H1 (cell line): ENCODE measurements at regions not wholly inside any gene's neighbourhood (a gene's known extent, or its start where the extent isn't known, plus 50 kb on each side); places are given as distances from the start of the nearest gene placed in this dataset.

Source experiments
- CTCF ChIA-PET: fragments of 300-600 bp; sonication (Branson Sonifier 250); formaldehyde crosslinking; loops from one replicate; lab custom pipeline; 2021; ENCODE audit not compliant: partially characterized antibody; lab: Charles Lee
- POLR2A ChIA-PET: fragments of 300-600 bp; sonication (Branson Sonifier 250); formaldehyde crosslinking; loops from one replicate; lab custom pipeline; 2021; ENCODE audit warnings: inconsistent platforms; ENCODE audit not compliant: partially characterized antibody; lab: Charles Lee
- DNase-seq, 2 experiments: peaks; one replicate each; pipeline versions ENCODE4 v3.0.0 to v3.0.0-alpha.2; 2010 to 2022; ENCODE audit warnings: low spot score in 2 of 2, low read depth in 1 of 2, mixed read lengths in 1 of 2
- FAIRE-seq: peaks from 2 replicates; lab custom pipeline; 2011; peaks lifted over from hg19 to GRCh38; lab: Jason Lieb, UNC
- H2AFZ ChIP-seq: 2 replicates; pipeline ENCODE4 v1.8.1; 2012; ENCODE audit warnings: low read length, inconsistent platforms
- H2AK5ac ChIP-seq: 2 replicates; pipeline ENCODE4 v1.6.1; 2013; ENCODE audit warnings: low read depth, low read length
- H2BK120ac ChIP-seq: replicated peaks from 2 replicates; pipeline ENCODE3; 2013; ENCODE audit warnings: low read depth, low read length, inconsistent platforms
- H2BK12ac ChIP-seq: 2 replicates; pipeline ENCODE4 v1.6.1; 2013; ENCODE audit warnings: low read depth, low read length
- H2BK15ac ChIP-seq: 2 replicates; pipeline ENCODE4 v1.6.1; 2013; ENCODE audit warnings: low read length
- H2BK20ac ChIP-seq: 2 replicates; pipeline ENCODE4 v1.6.1; 2013; ENCODE audit warnings: low read length
- H2BK5ac ChIP-seq: 2 replicates; pipeline ENCODE4 v1.6.1; 2013; ENCODE audit warnings: low read depth, low read length
- H3K14ac ChIP-seq: 2 replicates; pipeline ENCODE4 v1.6.1; 2013; ENCODE audit warnings: inconsistent platforms; ENCODE audit not compliant: insufficient read length
- H3K18ac ChIP-seq: 2 replicates; pipeline ENCODE4 v1.6.1; 2013; ENCODE audit warnings: low read length; ENCODE audit errors: extremely low read depth
- H3K23ac ChIP-seq: 2 replicates; pipeline ENCODE4 v1.6.1; 2013; ENCODE audit warnings: inconsistent platforms; ENCODE audit not compliant: insufficient read length
- H3K23me2 ChIP-seq: 2 replicates; pipeline ENCODE4 v1.6.1; 2013; ENCODE audit warnings: low read depth, low read length
- H3K27ac ChIP-seq: 2 replicates; pipeline ENCODE4 v1.6.1; 2011; ENCODE audit warnings: low read depth, low read length, inconsistent platforms
- H3K27me3 ChIP-seq, 4 experiments: replicated peaks in 1 of 4; 1 replicate in 1 of 4; 2 replicates in 3 of 4; pipeline versions ENCODE4 v1.6.1 to v1.8.1; 2011 to 2013; ENCODE audit warnings: low read length in 3 of 4, mild to moderate bottlenecking in 3 of 4, inconsistent platforms in 2 of 4, mixed read lengths in 2 of 4, moderate library complexity in 1 of 4; ENCODE audit not compliant: control insufficient read depth in 3 of 4, insufficient read depth in 3 of 4; ENCODE audit errors: extremely low read depth in 1 of 4
- H3K36me3 ChIP-seq, 4 experiments: 2 replicates each; pipeline versions ENCODE4 v1.6.1 to v1.8.1; 2011 to 2013; ENCODE audit warnings: mild to moderate bottlenecking in 4 of 4, low read length in 3 of 4, moderate library complexity in 2 of 4, control low read depth in 1 of 4, inconsistent platforms in 1 of 4; ENCODE audit not compliant: insufficient read depth in 4 of 4, control insufficient read depth in 2 of 4
- H3K4ac ChIP-seq: replicated peaks from 2 replicates; pipeline ENCODE3; 2013; ENCODE audit warnings: low read length, low read depth, mixed read lengths, inconsistent platforms; ENCODE audit not compliant: insufficient read length
- H3K4me1 ChIP-seq, 4 experiments: replicated peaks in 1 of 4; 1 replicate in 1 of 4; 2 replicates in 3 of 4; pipeline versions ENCODE4 v1.6.1 to v1.8.1; 2011 to 2013; ENCODE audit warnings: low read length in 3 of 4, inconsistent platforms in 2 of 4, mixed read lengths in 1 of 4; ENCODE audit not compliant: insufficient read depth in 4 of 4, control insufficient read depth in 3 of 4
- H3K4me2 ChIP-seq, 2 experiments: 2 replicates each; pipeline versions ENCODE4 v1.6.1 to v1.8.1; 2011 to 2013; ENCODE audit warnings: low read depth in 2 of 2, low read length in 2 of 2, control low read depth in 1 of 2, inconsistent platforms in 1 of 2, mild to moderate bottlenecking in 1 of 2; ENCODE audit not compliant: insufficient read depth in 1 of 2
- H3K4me3 ChIP-seq, 4 experiments: fragments of 200-600, 300-600 bp in 1 of 4; sonication (generic), shearing (Covaris generic), sonication (Bioruptor Twin) in 1 of 4; 2 replicates each; pipeline versions ENCODE4 v1.5.1 to v1.8.1; 2011 to 2016; ENCODE audit warnings: low read length in 4 of 4, low read depth in 3 of 4, control low read depth in 2 of 4, inconsistent platforms in 2 of 4, mild to moderate bottlenecking in 2 of 4, mixed read lengths in 1 of 4, moderate library complexity in 1 of 4; ENCODE audit not compliant: insufficient read depth in 2 of 4; ENCODE audit errors: extremely low read depth in 1 of 4
- H3K56ac ChIP-seq: replicated peaks from 2 replicates; pipeline ENCODE3; 2013; ENCODE audit warnings: low read depth, mild to moderate bottlenecking, mixed read lengths, low read length, inconsistent platforms; ENCODE audit not compliant: insufficient read length
- H3K79me1 ChIP-seq: 2 replicates; pipeline ENCODE4 v1.6.1; 2013; ENCODE audit warnings: low read depth, low read length, control low read depth
- H3K79me2 ChIP-seq, 2 experiments: 2 replicates each; pipeline versions ENCODE4 v1.6.1 to v1.8.1; 2012 to 2013; ENCODE audit warnings: low read length in 2 of 2, mild to moderate bottlenecking in 2 of 2, inconsistent platforms in 1 of 2; ENCODE audit not compliant: insufficient read depth in 2 of 2, control insufficient read depth in 1 of 2
- H3K9ac ChIP-seq, 4 experiments: replicated peaks in 1 of 4; 1 replicate in 1 of 4; 2 replicates in 3 of 4; pipeline versions ENCODE4 v1.6.1 to v1.8.1; 2011 to 2013; ENCODE audit warnings: low read depth in 3 of 4, low read length in 3 of 4, control low read depth in 2 of 4, mild to moderate bottlenecking in 2 of 4, moderate library complexity in 2 of 4, inconsistent platforms in 1 of 4; ENCODE audit errors: extremely low read depth in 1 of 4
- H3K9me3 ChIP-seq, 2 experiments: 2 replicates each; pipeline versions ENCODE4 v1.6.1 to v1.8.1; 2012 to 2013; ENCODE audit warnings: mild to moderate bottlenecking in 2 of 2, moderate library complexity in 2 of 2, control low read depth in 1 of 2, inconsistent platforms in 1 of 2, low read depth in 1 of 2, low read length in 1 of 2, mixed read lengths in 1 of 2; ENCODE audit not compliant: insufficient read depth in 2 of 2
- H4K20me1 ChIP-seq, 2 experiments: replicated peaks in 1 of 2; 2 replicates each; pipeline versions ENCODE3 to v1.8.1; 2011 to 2013; ENCODE audit warnings: inconsistent platforms in 2 of 2, low read length in 2 of 2, mild to moderate bottlenecking in 1 of 2; ENCODE audit not compliant: insufficient read depth in 2 of 2, control insufficient read depth in 1 of 2
- H4K5ac ChIP-seq: 2 replicates; pipeline ENCODE4 v1.6.1; 2013; ENCODE audit warnings: low read length, low read depth, mixed read lengths, inconsistent platforms; ENCODE audit not compliant: insufficient read length
- H4K8ac ChIP-seq: 2 replicates; pipeline ENCODE4 v1.8.0; 2013; ENCODE audit warnings: mild to moderate bottlenecking, moderate library complexity, low read length, inconsistent platforms; ENCODE audit not compliant: insufficient read depth; ENCODE audit errors: extremely low read depth
- H4K91ac ChIP-seq: replicated peaks from 2 replicates; pipeline ENCODE3; 2013; ENCODE audit warnings: low read length, mixed read lengths, inconsistent platforms; ENCODE audit not compliant: insufficient read length
- ASH2L ChIP-seq: fragments of 200-600, 300-600 bp; sonication (generic); IDR thresholded peaks from one replicate; pipeline ENCODE4 v1.7.1; 2017; ENCODE audit warnings: low read length
- CBX5 ChIP-seq: fragments of 300-800, 300-1000 bp; sonication (generic); IDR thresholded peaks from 2 replicates; pipeline ENCODE4 v1.7.1; 2016; ENCODE audit warnings: antibody characterized with exemption, low read length, low read depth
- FOSL1 ChIP-seq: IDR thresholded peaks from 2 replicates; pipeline ENCODE4 v1.6.1; 2011; ENCODE audit warnings: mild to moderate bottlenecking, low read depth, low read length, moderate library complexity; ENCODE audit not compliant: insufficient read depth
- GABPA ChIP-seq: IDR thresholded peaks from 2 replicates; pipeline ENCODE4 v1.6.1; 2011; ENCODE audit warnings: mild to moderate bottlenecking, low read length, moderate library complexity, borderline replicate concordance; ENCODE audit not compliant: insufficient read depth
- KDM1A ChIP-seq: fragments of 200-600, 300-600 bp; sonication (generic); IDR thresholded peaks from 2 replicates; pipeline ENCODE4 v1.7.1; 2016; ENCODE audit warnings: mild to moderate bottlenecking, low read length, borderline replicate concordance
- PHF8 ChIP-seq: fragments of 200-600 bp; sonication (generic); conservative IDR thresholded peaks from 2 replicates; pipeline ENCODE4 v1.7.1; 2012; ENCODE audit warnings: low read depth, mild to moderate bottlenecking, inconsistent platforms, low read length, moderate library complexity
- RXRA ChIP-seq: IDR thresholded peaks from 2 replicates; pipeline ENCODE4 v1.6.1; 2011; ENCODE audit warnings: low read depth, mild to moderate bottlenecking, low read length, moderate library complexity; ENCODE audit not compliant: insufficient read depth
- SAP30 ChIP-seq: fragments of 300-600 bp; sonication (generic); IDR thresholded peaks from 2 replicates; pipeline ENCODE4 v1.7.1; 2012; ENCODE audit warnings: low read length, moderate library complexity, mild to moderate bottlenecking, inconsistent platforms; ENCODE audit not compliant: insufficient read depth, insufficient replicate concordance
- SIN3A ChIP-seq, 2 experiments: IDR thresholded peaks in 1 of 2; conservative IDR thresholded peaks in 1 of 2; 2 replicates each; pipeline ENCODE4 v1.6.1; 2011 to 2012; ENCODE audit warnings: low read length in 2 of 2, improper control_type of control experiment in 1 of 2, low read depth in 1 of 2, mild to moderate bottlenecking in 1 of 2
- ZNF274 ChIP-seq: IDR thresholded peaks from 2 replicates; pipeline ENCODE4 v1.7.0; 2012; ENCODE audit warnings: low read length, borderline replicate concordance; ENCODE audit errors: extremely low read depth
- WGBS, 2 experiments: shearing (Covaris generic) in 1 of 2; methylation state at CpG; one replicate each; pipeline versions ENCODE4 v1.1.6 to v1.1.7; 2013 to 2015; ENCODE audit warnings: low lambda C conversion rate in 2 of 2, mixed read lengths in 2 of 2, inconsistent platforms in 1 of 2, low coverage in 1 of 2, missing lambda C conversion rate in 1 of 2; ENCODE audit not compliant: insufficient replicate concordance in 2 of 2, insufficient coverage in 1 of 2, insufficient read length in 1 of 2; ENCODE audit errors: extremely low coverage in 1 of 2, missing lambda C conversion rate in 1 of 2; 5-methylcytosine and 5-hydroxymethylcytosine counted together
- TF ChIP-seq, protein P1 (sequence below): IDR thresholded peaks from 2 replicates; pipeline ENCODE4 v1.6.1; 2011; ENCODE audit warnings: low read depth, mild to moderate bottlenecking, low read length; ENCODE audit not compliant: insufficient read depth
- TF ChIP-seq, protein P2 (sequence below): IDR thresholded peaks from 2 replicates; pipeline ENCODE4 v1.6.1; 2012; ENCODE audit warnings: inconsistent platforms

- Histone ChIP-seq H3K4me1 (no peaks in the 10 kb centered on the region), H2BK5ac (no peak overlapping the region), H3K4ac (no peak overlapping the region), H3K23ac (no peak overlapping the region), H3K23me2 (no peaks in the 10 kb centered on the region), H4K8ac (no peak overlapping the region), H3K36me3 (no peaks in the 10 kb centered on the region), H3K18ac (no peak overlapping the region), H3K79me1 (no peaks in the 10 kb centered on the region), H3K56ac (no peak overlapping the region), H2BK15ac (no peak overlapping the region), H3K9ac (no peak overlapping the region), H4K91ac (no peak overlapping the region), H3K4me2 (no peak overlapping the region), H3K9me3 (no peaks in the 10 kb centered on the region), H3K14ac (no peak overlapping the region), H4K20me1 (no peaks in the 10 kb centered on the region), H4K5ac (no peak overlapping the region), H2BK120ac (no peak overlapping the region), H3K27ac (no peak overlapping the region), H2AK5ac (no peak overlapping the region), H3K4me3 (no peak overlapping the region), H2AFZ (no peak overlapping the region), H3K79me2 (no peaks in the 10 kb centered on the region), H2BK20ac (no peak overlapping the region), H2BK12ac (no peak overlapping the region), H3K27me3 (no peaks in the 10 kb centered on the region)
- POLR2A ChIA-PET, result no interaction called here
- CTCF ChIA-PET, result no interaction called here
- WGBS, 2 experiments, result 86% methylated on average over 1 of the region's 1 CpG; no CpG with 5 or more reads in 1 of the 2 experiments
- DNase-seq (no peak), FAIRE-seq (no peak)
- TF ChIP-seq ZNF274 (no peak), CBX5 (no peak), FOSL1 (no peak), ASH2L (no peak), RXRA (no peak), KDM1A (no peak), SAP30 (no peak), PHF8 (no peak), SIN3A (conservative IDR thresholded peaks at IDR 0.05 in 1 of 2, IDR thresholded peaks at IDR 0.05 in 1 of 2; ENCODE audit: low read depth in 1 of 2, low read length in 2 of 2) (no peak), GABPA (no peak)
- TF ChIP-seq, protein P1, sequence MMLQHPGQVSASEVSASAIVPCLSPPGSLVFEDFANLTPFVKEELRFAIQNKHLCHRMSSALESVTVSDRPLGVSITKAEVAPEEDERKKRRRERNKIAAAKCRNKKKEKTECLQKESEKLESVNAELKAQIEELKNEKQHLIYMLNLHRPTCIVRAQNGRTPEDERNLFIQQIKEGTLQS, result no peak
- TF ChIP-seq, protein P2, sequence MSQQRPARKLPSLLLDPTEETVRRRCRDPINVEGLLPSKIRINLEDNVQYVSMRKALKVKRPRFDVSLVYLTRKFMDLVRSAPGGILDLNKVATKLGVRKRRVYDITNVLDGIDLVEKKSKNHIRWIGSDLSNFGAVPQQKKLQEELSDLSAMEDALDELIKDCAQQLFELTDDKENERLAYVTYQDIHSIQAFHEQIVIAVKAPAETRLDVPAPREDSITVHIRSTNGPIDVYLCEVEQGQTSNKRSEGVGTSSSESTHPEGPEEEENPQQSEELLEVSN, result no peak
These were observed 453.3 kb downstream of the MEIS1 start for GRCh38 chr2:66888246-66888645.
